ENCODE measurements at regions not wholly inside any gene's neighbourhood (a gene's known extent, or its start where the extent isn't known, plus 50 kb on each side); places are given as distances from the start of the nearest gene placed in this dataset.
A peak's percentile ranks its signal among the peaks of the same experiment; 100 is the strongest.

DNA sequence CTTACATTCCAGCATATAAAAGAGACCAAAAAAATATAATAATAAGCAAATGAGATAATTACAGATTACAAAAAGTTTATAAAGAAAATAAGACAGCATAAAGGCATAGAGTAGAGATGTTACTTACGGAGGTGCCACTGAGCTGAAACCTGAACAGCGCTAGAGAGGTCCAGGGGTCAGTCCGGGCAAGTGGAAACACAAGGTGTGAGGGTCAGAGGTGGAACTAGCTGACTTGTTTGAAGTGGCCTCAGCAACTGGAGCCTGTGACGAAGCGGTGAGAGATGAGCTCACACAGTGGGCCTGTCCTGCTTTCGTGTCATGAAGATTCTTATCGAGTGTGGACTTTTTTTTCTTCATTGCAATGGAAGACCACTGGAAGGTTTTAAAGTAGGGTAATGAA is 288.3 kb upstream of the TANK start:
- no peak for TF ChIP-seq JUND (IDR thresholded peaks at IDR 0.05; ENCODE audit: low read depth)
- in situ Hi-C loops (cut with HindIII; ENCODE audit: low pct_unique_long_range_greater_than_20kb, low sequenced_read_pairs), result no loop called here
- no peak for DNase-seq (ENCODE audit: low read depth in 1 of 2, low spot score in 1 of 2)

GRCh38 chr2:160876029-160876428 is 284.2 kb upstream of the TANK start:
- TF ChIP-seq JUND (IDR thresholded peaks at IDR 0.05; ENCODE audit: low read depth), result no peak
- in situ Hi-C loops (cut with HindIII; ENCODE audit: low pct_unique_long_range_greater_than_20kb, low sequenced_read_pairs), result no loop called here
- peak in 1 of 2 experiments; percentile 59 for DNase-seq (ENCODE audit: low read depth in 1 of 2, low spot score in 1 of 2)

DNA sequence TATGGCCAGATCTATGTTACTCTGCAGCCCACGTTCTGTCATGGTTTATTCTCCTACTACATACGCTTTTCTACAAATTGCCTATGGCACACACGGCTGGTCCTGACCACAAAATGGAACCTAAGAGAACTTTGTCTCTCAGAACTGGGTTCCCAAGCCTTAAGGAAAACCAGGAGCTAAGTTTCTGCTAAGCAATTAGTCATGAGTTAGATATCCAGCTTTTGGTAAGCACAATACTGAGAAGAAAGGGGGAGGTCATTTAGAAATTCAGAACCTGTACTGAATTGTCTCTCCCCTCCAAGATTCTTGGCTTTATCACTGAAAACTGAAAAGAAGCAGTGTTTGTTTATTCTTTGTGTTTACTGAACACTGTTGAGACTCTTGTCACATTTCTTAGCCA is 283.5 kb upstream of the TANK start:
- no peak for DNase-seq (ENCODE audit: low read depth in 1 of 2, low spot score in 1 of 2)
- in situ Hi-C loops (cut with HindIII; ENCODE audit: low pct_unique_long_range_greater_than_20kb, low sequenced_read_pairs), result no loop called here
- no peak for TF ChIP-seq JUND (IDR thresholded peaks at IDR 0.05; ENCODE audit: low read depth)

DNA sequence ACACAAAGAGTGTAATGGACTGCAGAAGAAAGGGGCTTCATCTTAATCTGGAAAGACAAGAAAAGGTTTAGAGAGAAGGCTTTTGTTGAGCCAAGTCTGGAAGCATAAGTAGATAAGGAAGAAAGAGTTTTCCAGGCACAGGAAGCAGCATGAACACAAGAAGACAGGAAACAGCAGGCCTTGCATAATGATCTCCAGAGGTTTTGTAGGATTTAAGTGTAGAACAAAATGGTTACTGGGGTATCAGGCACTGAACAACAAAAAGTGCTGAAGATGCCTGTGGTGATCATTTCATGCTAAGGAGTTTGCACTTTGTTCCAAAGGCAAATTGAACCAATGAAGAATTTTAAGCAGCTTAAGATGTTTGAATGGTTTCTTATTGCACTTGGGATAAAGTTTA is 281.6 kb upstream of the TANK start:
- TF ChIP-seq JUND (IDR thresholded peaks at IDR 0.05; ENCODE audit: low read depth), result no peak
- in situ Hi-C loops (cut with HindIII; ENCODE audit: low pct_unique_long_range_greater_than_20kb, low sequenced_read_pairs), result no loop called here
- DNase-seq (ENCODE audit: low read depth in 1 of 2, low spot score in 1 of 2), result no peak

- DNase-seq (ENCODE audit: low read depth in 1 of 2, low spot score in 1 of 2), result no peak
- TF ChIP-seq JUND (IDR thresholded peaks at IDR 0.05; ENCODE audit: low read depth), result no peak
- in situ Hi-C loops (cut with HindIII; ENCODE audit: low pct_unique_long_range_greater_than_20kb, low sequenced_read_pairs), result no loop called here
These were observed 277.3 kb upstream of the TANK start for GRCh38 chr2:160882906-160883305.

GRCh38 chr2:160884056-160884455 is 276.2 kb upstream of the TANK start:
- in situ Hi-C loops (cut with HindIII; ENCODE audit: low pct_unique_long_range_greater_than_20kb, low sequenced_read_pairs), result no loop called here

DNA sequence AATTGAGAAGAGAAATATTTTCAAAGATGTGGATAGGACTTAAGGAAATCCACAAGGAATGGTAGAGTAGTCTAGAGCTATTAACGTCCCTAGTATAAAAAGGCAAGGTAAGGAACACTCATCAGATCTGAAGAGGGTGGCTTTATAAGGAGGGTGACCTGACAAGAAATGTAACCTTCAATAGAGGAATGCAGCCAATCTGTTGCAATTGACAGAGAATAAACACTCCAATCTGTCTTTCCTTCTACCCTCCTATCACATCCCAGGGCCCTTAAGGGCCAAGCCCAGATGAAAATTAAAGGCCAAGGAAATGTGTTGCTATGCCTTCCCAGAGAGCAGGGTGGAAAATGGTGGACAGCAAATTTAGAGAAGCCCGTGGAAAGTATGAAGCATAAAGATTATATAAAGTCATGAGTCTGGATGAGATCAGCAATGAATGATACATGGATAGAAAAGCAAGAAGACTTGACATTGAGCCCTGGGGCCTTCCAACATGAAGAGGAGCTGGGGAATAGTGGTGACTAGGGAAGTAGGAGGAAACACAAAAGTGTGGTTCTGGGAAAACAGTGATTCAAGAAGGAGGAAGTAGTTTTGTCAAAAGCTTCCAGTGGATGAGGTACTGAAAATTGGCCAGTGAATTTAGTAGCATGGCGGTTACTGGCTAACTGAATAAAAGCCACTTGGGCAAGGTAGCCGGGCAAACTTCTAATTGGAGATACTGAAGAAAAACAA is 270.6 kb upstream of the TANK start:
- DNase-seq (ENCODE audit: low read depth in 1 of 2, low spot score in 1 of 2), result no peak
- TF ChIP-seq JUND (IDR thresholded peaks at IDR 0.05; ENCODE audit: low read depth), result no peak

More at GRCh38 chr2:160884056-160884455, 276.2 kb upstream of the TANK start:
- no peak for TF ChIP-seq JUND (IDR thresholded peaks at IDR 0.05; ENCODE audit: low read depth)
- no peak for DNase-seq (ENCODE audit: low read depth in 1 of 2, low spot score in 1 of 2)

DNA sequence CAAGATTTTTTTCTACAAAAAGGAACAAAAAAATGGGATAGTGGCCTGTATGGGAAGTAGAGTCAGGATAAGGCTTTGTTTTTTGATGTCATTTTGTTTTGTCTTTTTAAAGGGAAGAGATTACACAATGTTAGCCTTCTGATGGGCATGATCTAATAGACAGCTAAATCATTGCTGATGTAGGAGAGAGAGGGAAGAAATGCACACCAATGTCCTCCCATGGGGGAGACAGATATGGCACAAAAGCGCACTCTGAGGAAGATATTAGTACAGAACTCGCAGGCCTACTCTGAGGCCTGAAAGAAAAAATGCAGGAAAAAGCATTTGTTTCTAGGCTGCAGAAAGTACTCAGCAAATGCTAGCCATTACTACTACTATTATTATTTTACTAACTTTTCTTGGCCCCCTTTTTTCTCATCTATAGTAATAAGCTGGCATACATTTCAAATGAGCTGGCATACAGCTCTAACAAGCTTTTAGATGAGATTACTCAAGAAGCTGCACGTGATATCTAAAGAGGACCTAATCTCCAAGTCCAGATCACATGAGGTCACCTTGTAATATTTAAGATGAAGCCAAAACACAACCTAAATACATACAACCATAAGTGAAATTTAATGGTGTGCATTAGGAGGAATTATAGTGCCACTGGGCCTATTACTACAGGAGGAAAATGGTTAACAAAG is 269.4 kb upstream of the TANK start:
- in situ Hi-C loops (cut with HindIII; ENCODE audit: low pct_unique_long_range_greater_than_20kb, low sequenced_read_pairs), result no loop called here
- TF ChIP-seq JUND (IDR thresholded peaks at IDR 0.05; ENCODE audit: low read depth), result no peak
- no peak for DNase-seq (ENCODE audit: low read depth in 1 of 2, low spot score in 1 of 2)

More for the DNA sequence above, 270.6 kb upstream of the TANK start:
- in situ Hi-C loops (cut with HindIII; ENCODE audit: low pct_unique_long_range_greater_than_20kb, low sequenced_read_pairs), result no loop called here

DNA sequence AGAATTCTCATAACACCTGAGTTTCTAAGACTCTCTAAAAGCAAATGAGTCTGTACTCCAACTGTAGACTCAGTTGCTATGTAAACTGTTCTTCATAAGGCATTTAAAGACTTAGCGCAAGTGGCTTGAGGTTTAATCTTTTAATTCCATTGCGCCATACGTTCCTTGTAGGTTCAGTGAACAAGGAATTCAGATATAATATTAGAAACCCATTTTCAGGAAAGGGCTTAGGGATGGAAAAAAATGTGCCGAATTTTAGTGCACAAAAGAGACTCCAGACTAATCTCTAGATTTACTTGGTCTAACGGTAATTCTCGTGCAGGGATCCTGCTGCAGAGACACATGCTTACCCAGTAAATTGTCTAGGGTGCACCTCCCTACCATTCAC is 268.9 kb upstream of the TANK start:
- no peak for TF ChIP-seq JUND (IDR thresholded peaks at IDR 0.05; ENCODE audit: low read depth)
- in situ Hi-C loops (cut with HindIII; ENCODE audit: low pct_unique_long_range_greater_than_20kb, low sequenced_read_pairs), result no loop called here
- DNase-seq (ENCODE audit: low read depth in 1 of 2, low spot score in 1 of 2), result no peak

DNA sequence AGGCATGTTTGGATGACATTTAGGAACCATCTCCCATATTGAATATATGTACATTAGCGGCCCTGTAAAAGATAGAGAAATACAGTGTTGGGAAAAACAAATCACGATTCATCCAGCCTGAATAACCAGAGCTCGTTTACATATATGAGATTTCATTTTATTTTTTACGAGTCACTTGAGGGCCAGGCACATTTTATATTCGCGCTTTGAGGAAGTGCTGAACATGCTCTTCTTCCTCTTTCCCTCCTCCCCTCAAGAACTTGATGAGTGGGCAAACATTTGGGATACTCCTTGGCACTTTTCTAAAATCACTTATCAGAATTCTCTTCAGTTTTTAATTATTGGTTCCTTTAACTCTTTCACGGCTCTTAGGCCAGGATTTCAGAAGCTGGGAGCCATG is 268.0 kb upstream of the TANK start:
- DNase-seq (ENCODE audit: low read depth in 1 of 2, low spot score in 1 of 2), result no peak
- in situ Hi-C loops (cut with HindIII; ENCODE audit: low pct_unique_long_range_greater_than_20kb, low sequenced_read_pairs), result no loop called here

GRCh38 chr2:160893581-160893980 is 266.6 kb upstream of the TANK start:
- TF ChIP-seq JUND (IDR thresholded peaks at IDR 0.05; ENCODE audit: low read depth), result no peak
- in situ Hi-C loops (cut with HindIII; ENCODE audit: low pct_unique_long_range_greater_than_20kb, low sequenced_read_pairs), result no loop called here
- no peak for DNase-seq (ENCODE audit: low read depth in 1 of 2, low spot score in 1 of 2)

More for the DNA sequence above, 268.0 kb upstream of the TANK start:
- TF ChIP-seq JUND (IDR thresholded peaks at IDR 0.05; ENCODE audit: low read depth), result no peak

DNA sequence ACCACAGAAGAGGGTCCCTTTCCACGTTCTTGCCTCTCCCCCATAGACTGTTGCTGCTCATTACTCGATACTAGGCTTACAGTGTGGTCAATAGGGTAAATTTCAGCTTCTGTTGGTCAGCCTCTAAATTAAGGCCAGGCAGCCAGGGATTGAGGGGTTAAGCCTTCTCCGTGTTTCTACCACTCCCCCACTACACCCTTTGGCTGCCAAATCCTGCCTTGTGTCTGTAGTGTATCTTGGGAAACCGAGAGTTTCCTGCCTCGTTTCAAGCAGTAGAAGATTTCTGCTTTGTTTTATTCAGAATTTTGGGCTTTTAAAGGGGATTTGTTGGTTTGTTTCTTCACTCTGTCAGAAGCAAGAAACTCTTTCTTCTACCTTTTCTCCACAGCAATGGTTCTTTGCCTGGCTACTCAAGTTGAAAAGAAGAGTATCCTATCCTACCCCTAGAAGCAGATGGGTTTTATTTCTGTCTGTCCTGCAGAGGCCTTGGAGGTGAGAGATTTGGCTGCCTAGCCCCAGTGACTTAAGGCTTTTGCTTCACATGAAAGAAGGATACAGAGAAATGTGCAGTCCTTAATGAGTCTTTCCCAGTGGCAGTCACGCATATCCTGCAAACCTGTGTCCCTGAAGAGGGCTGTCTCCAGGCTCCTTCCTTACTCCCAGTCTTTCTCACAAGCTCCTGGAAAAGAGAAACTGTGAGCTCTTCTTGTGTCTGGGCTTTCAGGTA is 261.5 kb upstream of the TANK start:
- TF ChIP-seq JUND (IDR thresholded peaks at IDR 0.05; ENCODE audit: low read depth), result no peak
- in situ Hi-C loops (cut with HindIII; ENCODE audit: low pct_unique_long_range_greater_than_20kb, low sequenced_read_pairs), result no loop called here
- DNase-seq (ENCODE audit: low read depth in 1 of 2, low spot score in 1 of 2), result no peak

GRCh38 chr2:160901613-160902012 is 258.6 kb upstream of the TANK start:
- no peak for TF ChIP-seq JUND (IDR thresholded peaks at IDR 0.05; ENCODE audit: low read depth)
- DNase-seq (ENCODE audit: low read depth in 1 of 2, low spot score in 1 of 2), result no peak
- in situ Hi-C loops (cut with HindIII; ENCODE audit: low pct_unique_long_range_greater_than_20kb, low sequenced_read_pairs), result no loop called here

Measured in T47D (cell line).